ENCODE measurements at regions not wholly inside any gene's neighbourhood (a gene's known extent, or its start where the extent isn't known, plus 50 kb on each side); places are given as distances from the start of the nearest gene placed in this dataset.

- no peaks in the 10 kb centered on the region for H3K27me3 ChIP-seq
- H3K4me3 ChIP-seq: no peak overlapping the region
- no peak for DNase-seq
- no peak for TF ChIP-seq EP300 (IDR thresholded peaks at IDR 0.05)
- TF ChIP-seq POLR2AphosphoS5 (IDR thresholded peaks at IDR 0.05): no peak
- no peak for TF ChIP-seq POLR2A (IDR thresholded peaks at IDR 0.05)
- no peak for TF ChIP-seq CTCF (IDR thresholded peaks at IDR 0.05)
- no peak overlapping the region for H3K27ac ChIP-seq
- no peaks in the 10 kb centered on the region for H3K9me3 ChIP-seq
- intact Hi-C loops (cut with DNase I): no loop called here
- H3K4me1 ChIP-seq: no peaks in the 10 kb centered on the region
- WGBS, 2 donors: 80 to 86% methylated on average over 9 of the region's 9 CpGs
- no peaks in the 10 kb centered on the region for H3K36me3 ChIP-seq
Measured at GRCh38 chr20:6920991-6921613, 153.6 kb downstream of the BMP2 start.

GRCh38 chr20:6921717-6922386, 154.4 kb downstream of the BMP2 start:
- H3K4me3 ChIP-seq: no peak overlapping the region
- no peak overlapping the region for H3K27ac ChIP-seq
- H3K4me1 ChIP-seq: no peaks in the 10 kb centered on the region
- no peaks in the 10 kb centered on the region for H3K9me3 ChIP-seq
- TF ChIP-seq POLR2A (IDR thresholded peaks at IDR 0.05) (no peak), CTCF (IDR thresholded peaks at IDR 0.05) (no peak), EP300 (IDR thresholded peaks at IDR 0.05) (no peak), POLR2AphosphoS5 (IDR thresholded peaks at IDR 0.05) (no peak)
- DNase-seq: no peak
- H3K27me3 ChIP-seq: no peaks in the 10 kb centered on the region
- H3K36me3 ChIP-seq: no peaks in the 10 kb centered on the region
- intact Hi-C loops (cut with DNase I): no loop called here
- 75 to 82% methylated on average over 1 of the region's 1 CpG for WGBS, 2 donors

- intact Hi-C loops (cut with DNase I): no loop called here
- no peak for TF ChIP-seq EP300 (IDR thresholded peaks at IDR 0.05)
- TF ChIP-seq CTCF (IDR thresholded peaks at IDR 0.05): no peak
- no peak for TF ChIP-seq POLR2AphosphoS5 (IDR thresholded peaks at IDR 0.05)
- no peak for TF ChIP-seq POLR2A (IDR thresholded peaks at IDR 0.05)
- DNase-seq: no peak
- Histone ChIP-seq H3K4me3 (no peak overlapping the region), H3K9me3 (no peaks in the 10 kb centered on the region), H3K27ac (no peak overlapping the region), H3K4me1 (no peaks in the 10 kb centered on the region), H3K27me3 (no peaks in the 10 kb centered on the region), H3K36me3 (no peaks in the 10 kb centered on the region)
Measured at GRCh38 chr20:6924681-6925080, 157.2 kb downstream of the BMP2 start.

GRCh38 chr20:6925744-6926278, 158.3 kb downstream of the BMP2 start:
- H3K9me3 ChIP-seq: no peaks in the 10 kb centered on the region
- no peaks in the 10 kb centered on the region for H3K4me1 ChIP-seq
- 61 to 76% methylated on average over 2 of the region's 2 CpGs for WGBS, 2 donors
- H3K27me3 ChIP-seq: no peaks in the 10 kb centered on the region
- intact Hi-C loops (cut with DNase I): no loop called here
- H3K27ac ChIP-seq: no peak overlapping the region
- no peak for DNase-seq
- no peaks in the 10 kb centered on the region for H3K36me3 ChIP-seq
- H3K4me3 ChIP-seq: no peak overlapping the region
- TF ChIP-seq POLR2AphosphoS5 (IDR thresholded peaks at IDR 0.05) (no peak), EP300 (IDR thresholded peaks at IDR 0.05) (no peak), CTCF (IDR thresholded peaks at IDR 0.05) (no peak), POLR2A (IDR thresholded peaks at IDR 0.05) (no peak)

All from sigmoid colon (tissue), 6 donors.